Endothelial cell of umbilical vein (primary cell): ENCODE measurements at regions not wholly inside any gene's neighbourhood (a gene's known extent, or its start where the extent isn't known, plus 50 kb on each side); places are given as distances from the start of the nearest gene placed in this dataset.

ENCODE experiments used
- BruUV-seq: library from RNA; stranded (reverse); fragments of 400-500 nt; replicated peaks from 2 replicates; lab custom pipeline; 2021; lab: Mats Ljungman, UMichigan
- CTCF ChIA-PET: fragments of 300-600, 350-600 bp; sonication (Branson Sonifier 250); formaldehyde crosslinking; loops from one replicate; lab custom pipeline; 2021; ENCODE audit warnings: antibody characterized with exemption, inconsistent platforms; lab: Charles Lee
- POLR2A ChIA-PET: fragments of 300-600, 350-600 bp; sonication (Branson Sonifier 250); formaldehyde crosslinking; loops from one replicate; lab custom pipeline; 2021; ENCODE audit warnings: antibody characterized with exemption, inconsistent platforms; lab: Charles Lee
- DNase-seq: peaks from one replicate; pipeline ENCODE4 v3.0.0-alpha.2; 2011; ENCODE audit warnings: low read depth, low spot score
- FAIRE-seq: peaks from 2 replicates; lab custom pipeline; 2011; peaks lifted over from hg19 to GRCh38; lab: Jason Lieb, UNC
- H2AFZ ChIP-seq: 2 replicates; pipeline ENCODE4 v1.6.0; 2012; ENCODE audit warnings: low read depth, low read length, control low read depth, inconsistent platforms
- H3K27ac ChIP-seq: 2 replicates; pipeline ENCODE4 v1.5.1; 2011; ENCODE audit warnings: low read depth, mild to moderate bottlenecking, control low read depth, low read length, moderate library complexity; ENCODE audit not compliant: insufficient read depth
- H3K27me3 ChIP-seq, 2 experiments: 2 replicates each; pipeline versions ENCODE4 v1.6.0 to v1.6.1; 2011; ENCODE audit warnings: low read length in 2 of 2, mixed read lengths in 1 of 2; ENCODE audit not compliant: control insufficient read depth in 2 of 2, insufficient read depth in 2 of 2
- H3K36me3 ChIP-seq, 2 experiments: 2 replicates in 1 of 2; 3 replicates in 1 of 2; pipeline ENCODE4 v1.5.1; 2011; ENCODE audit warnings: low read length in 2 of 2, mild to moderate bottlenecking in 1 of 2, moderate library complexity in 1 of 2; ENCODE audit not compliant: control insufficient read depth in 2 of 2, insufficient read depth in 2 of 2; ENCODE audit errors: extremely low read depth in 1 of 2
- H3K4me1 ChIP-seq: 3 replicates; pipeline ENCODE4 v1.5.1; 2011; ENCODE audit warnings: mild to moderate bottlenecking, low read length; ENCODE audit not compliant: control insufficient read depth, insufficient read depth; ENCODE audit errors: extremely low read depth
- H3K4me2 ChIP-seq: 2 replicates; pipeline ENCODE4 v1.6.1; 2011; ENCODE audit warnings: low read length, control low read depth, mixed read lengths; ENCODE audit not compliant: insufficient read depth
- H3K4me3 ChIP-seq, 3 experiments: fragments of 200-600 bp in 1 of 3; sonication (generic), shearing (Covaris generic) in 1 of 3; replicated peaks in 1 of 3; 2 replicates each; pipeline ENCODE4 v1.5.1; 2011 to 2016; ENCODE audit warnings: control low read depth in 3 of 3, low read length in 3 of 3, mild to moderate bottlenecking in 2 of 3, inconsistent platforms in 1 of 3, low read depth in 1 of 3, moderate library complexity in 1 of 3; ENCODE audit not compliant: insufficient read depth in 1 of 3
- H3K79me2 ChIP-seq: 2 replicates; pipeline ENCODE4 v1.6.0; 2012; ENCODE audit warnings: low read length, inconsistent platforms; ENCODE audit not compliant: control insufficient read depth, insufficient read depth
- H3K9ac ChIP-seq: replicated peaks from 2 replicates; pipeline ENCODE3; 2011; ENCODE audit warnings: low read length, control low read depth; ENCODE audit not compliant: insufficient read depth; ENCODE audit errors: extremely low read depth
- H3K9me1 ChIP-seq: replicated peaks from 3 replicates; pipeline ENCODE4 v1.6.0; 2011; ENCODE audit warnings: mild to moderate bottlenecking, low read length; ENCODE audit not compliant: control insufficient read depth, insufficient read depth; ENCODE audit errors: extremely low read depth
- H3K9me3 ChIP-seq: replicated peaks from 2 replicates; pipeline ENCODE4 v1.5.1; 2012; ENCODE audit warnings: low read length, inconsistent platforms; ENCODE audit not compliant: control insufficient read depth, insufficient read depth
- H4K20me1 ChIP-seq: replicated peaks from 2 replicates; pipeline ENCODE3; 2011; ENCODE audit warnings: mild to moderate bottlenecking, low read length; ENCODE audit not compliant: control insufficient read depth, insufficient read depth; ENCODE audit errors: extremely low read depth
- CTCF ChIP-seq, 2 donors: IDR thresholded peaks; 1 replicate in 1 of 2; 2 replicates in 1 of 2; pipeline ENCODE4 v1.5.1; 2011; ENCODE audit warnings: low read length in 2 of 2, mild to moderate bottlenecking in 2 of 2, moderate library complexity in 2 of 2, control low read depth in 1 of 2, inconsistent platforms in 1 of 2, low read depth in 1 of 2; ENCODE audit not compliant: insufficient read depth in 1 of 2; ENCODE audit errors: extremely low read depth in 1 of 2
- EZH2 ChIP-seq: IDR thresholded peaks from 2 replicates; pipeline ENCODE4 v1.6.1; 2012; ENCODE audit warnings: borderline replicate concordance, low read depth, mild to moderate bottlenecking, moderate library complexity, low read length, inconsistent platforms; ENCODE audit not compliant: severe bottlenecking
- GATA2 ChIP-seq: IDR thresholded peaks from 2 replicates; pipeline ENCODE4 v1.7.0; 2011; ENCODE audit warnings: low read depth, mild to moderate bottlenecking, moderate library complexity, mixed read lengths, low read length; ENCODE audit not compliant: insufficient read length, insufficient read depth
- MAX ChIP-seq: IDR thresholded peaks from 2 replicates; pipeline ENCODE4 v1.6.1; 2011; ENCODE audit not compliant: insufficient read depth, insufficient read length
- MYC ChIP-seq: IDR thresholded peaks from one replicate; pipeline ENCODE4 v1.6.1; 2011; ENCODE audit warnings: mild to moderate bottlenecking, low read depth, low read length
- POLR2A ChIP-seq: IDR thresholded peaks from 2 replicates; pipeline ENCODE4 v1.6.1; 2012; ENCODE audit warnings: low read depth, mild to moderate bottlenecking, control low read depth, low read length
- dilution Hi-C: fragments of 300-500 bp; cut with MboI; formaldehyde crosslinking; loops from one replicate; pipeline ENCODE4 v1.15.0; 2019; ENCODE audit warnings: low sequenced_read_pairs; ENCODE audit not compliant: extremely low pct_ligation_motif_present
- intact Hi-C: fragments of 100-400 bp; cut with micrococcal nuclease; formaldehyde crosslinking; loops from one replicate; pipeline ENCODE4 v1.10.0; 2022

- H3K27me3 ChIP-seq: no peaks in the 10 kb centered on the region
- dilution Hi-C loops (no loop called here), intact Hi-C loops (no loop called here)
- ChIA-PET POLR2A (no interaction called here), CTCF (interaction anchor here (1.6 kb wide), 1 partner anchor 9 kb away, joined by 8 read pairs; no protein-coding TSS in a partner anchor)
- H3K9me1 ChIP-seq: no peaks in the 10 kb centered on the region
- DNase-seq: no peak
- no peaks in the 10 kb centered on the region for H3K36me3 ChIP-seq
- no peak overlapping the region for H3K4me3 ChIP-seq
- TF ChIP-seq MAX (no peak), GATA2 (no peak), MYC (no peak), POLR2A (no peak), EZH2 (no peak), CTCF (IDR thresholded peaks at IDR 0.05; ENCODE audit: extremely low read depth in 1 of 2, insufficient read depth in 1 of 2, low read depth in 1 of 2, low read length in 2 of 2) (no peak)
- H3K9ac ChIP-seq: no peak overlapping the region
- H3K27ac ChIP-seq: no peak overlapping the region
- H2AFZ ChIP-seq: no peak overlapping the region
- H4K20me1 ChIP-seq: no peaks in the 10 kb centered on the region
- no peaks in the 10 kb centered on the region for H3K4me1 ChIP-seq
- no peaks in the 10 kb centered on the region for H3K9me3 ChIP-seq
- H3K4me2 ChIP-seq: no peak overlapping the region
- FAIRE-seq: no peak
- BruUV-seq: no TSS peak
- no peaks in the 10 kb centered on the region for H3K79me2 ChIP-seq
Measured at GRCh38 chr20:11338496-11339306, 579.0 kb upstream of the BTBD3 start.
